HUES48 (cell line): ENCODE measurements at regions not wholly inside any gene's neighbourhood (a gene's known extent, or its start where the extent isn't known, plus 50 kb on each side); places are given as distances from the start of the nearest gene placed in this dataset.

Source experiments
- H3K27ac ChIP-seq: one replicate; pipeline ENCODE4 v1.7.0; 2013; ENCODE audit warnings: low read depth, low read length, inconsistent platforms
- H3K27me3 ChIP-seq: 2 replicates; pipeline ENCODE4 v1.6.1; 2013; ENCODE audit warnings: mild to moderate bottlenecking, low read length; ENCODE audit not compliant: control insufficient read depth, insufficient read depth
- H3K36me3 ChIP-seq: 2 replicates; pipeline ENCODE4 v1.6.1; 2013; ENCODE audit warnings: low read length; ENCODE audit not compliant: control insufficient read depth, insufficient read depth
- H3K4me1 ChIP-seq: 2 replicates; pipeline ENCODE4 v1.6.1; 2013; ENCODE audit warnings: mild to moderate bottlenecking, low read length; ENCODE audit not compliant: control insufficient read depth, insufficient read depth
- H3K4me3 ChIP-seq: 2 replicates; pipeline ENCODE4 v1.5.1; 2013; ENCODE audit warnings: mild to moderate bottlenecking, low read depth, low read length
- H3K9ac ChIP-seq: 2 replicates; pipeline ENCODE4 v1.6.1; 2013; ENCODE audit warnings: mild to moderate bottlenecking, low read depth, low read length, moderate library complexity
- H3K9me3 ChIP-seq: 2 replicates; pipeline ENCODE4 v1.6.1; 2013; ENCODE audit warnings: low read length; ENCODE audit not compliant: control insufficient read depth, insufficient read depth

GRCh38 chr4:11743976-11744375, 315.3 kb upstream of the HS3ST1 start:
- no peak overlapping the region for H3K27ac ChIP-seq
- no peak overlapping the region for H3K9ac ChIP-seq
- no peaks in the 10 kb centered on the region for H3K4me1 ChIP-seq
- H3K4me3 ChIP-seq, result no peak overlapping the region
- no peaks in the 10 kb centered on the region for H3K27me3 ChIP-seq
- H3K9me3 ChIP-seq, result no peaks in the 10 kb centered on the region
- no peaks in the 10 kb centered on the region for H3K36me3 ChIP-seq

GRCh38 chr4:11743236-11743635, 314.5 kb upstream of the HS3ST1 start:
- H3K9ac ChIP-seq, result no peak overlapping the region
- no peak overlapping the region for H3K27ac ChIP-seq
- H3K9me3 ChIP-seq, result 0 out of 2 replicates have a peak, but pooled peaks cover 3% of the 10 kb centered on the region
- H3K36me3 ChIP-seq, result no peaks in the 10 kb centered on the region
- no peak overlapping the region for H3K4me3 ChIP-seq
- H3K27me3 ChIP-seq, result no peaks in the 10 kb centered on the region
- no peaks in the 10 kb centered on the region for H3K4me1 ChIP-seq

GRCh38 chr4:11741190-11741652, 312.5 kb upstream of the HS3ST1 start:
- peak overlapping the region; percentile 7 for H3K27ac ChIP-seq
- H3K4me3 ChIP-seq, result no peak overlapping the region
- H3K4me1 ChIP-seq, result no peaks in the 10 kb centered on the region
- H3K27me3 ChIP-seq, result no peaks in the 10 kb centered on the region
- H3K9me3 ChIP-seq, result 0 out of 2 replicates have a peak, but pooled peaks cover 4% of the 10 kb centered on the region
- H3K9ac ChIP-seq, result no peak overlapping the region
- no peaks in the 10 kb centered on the region for H3K36me3 ChIP-seq

- no peak overlapping the region for H3K27ac ChIP-seq
- no peak overlapping the region for H3K9ac ChIP-seq
- H3K4me3 ChIP-seq, result no peak overlapping the region
- H3K36me3 ChIP-seq, result no peaks in the 10 kb centered on the region
- H3K9me3 ChIP-seq, result 0 out of 2 replicates have a peak, but pooled peaks cover 4% of the 10 kb centered on the region
- H3K4me1 ChIP-seq, result no peaks in the 10 kb centered on the region
- H3K27me3 ChIP-seq, result no peaks in the 10 kb centered on the region
Observed at GRCh38 chr4:11739992-11740391, 311.3 kb upstream of the HS3ST1 start.

- Histone ChIP-seq H3K27me3 (no peaks in the 10 kb centered on the region), H3K9ac (no peak overlapping the region), H3K36me3 (no peaks in the 10 kb centered on the region), H3K27ac (no peak overlapping the region), H3K4me1 (no peaks in the 10 kb centered on the region), H3K4me3 (no peak overlapping the region), H3K9me3 (0 out of 2 replicates have a peak, but pooled peaks cover 4% of the 10 kb centered on the region)
Observed at GRCh38 chr4:11736978-11737377, 308.3 kb upstream of the HS3ST1 start.

GRCh38 chr4:11735651-11736050, 307.0 kb upstream of the HS3ST1 start:
- Histone ChIP-seq H3K36me3 (no peaks in the 10 kb centered on the region), H3K9me3 (0 out of 2 replicates have a peak, but pooled peaks cover 4% of the 10 kb centered on the region), H3K27ac (no peak overlapping the region), H3K4me3 (no peak overlapping the region), H3K9ac (no peak overlapping the region), H3K4me1 (no peaks in the 10 kb centered on the region), H3K27me3 (no peaks in the 10 kb centered on the region)

- H3K27me3 ChIP-seq, result no peaks in the 10 kb centered on the region
Observed at GRCh38 chr4:11732155-11732554, 303.5 kb upstream of the HS3ST1 start.

GRCh38 chr4:11730545-11730944, 301.9 kb upstream of the HS3ST1 start:
- H3K27me3 ChIP-seq, result no peaks in the 10 kb centered on the region
- H3K36me3 ChIP-seq, result no peaks in the 10 kb centered on the region
- H3K9ac ChIP-seq, result no peak overlapping the region
- no peaks in the 10 kb centered on the region for H3K4me1 ChIP-seq
- no peak overlapping the region for H3K27ac ChIP-seq
- H3K4me3 ChIP-seq, result no peak overlapping the region
- no peaks in the 10 kb centered on the region for H3K9me3 ChIP-seq

More at GRCh38 chr4:11732155-11732554, 303.5 kb upstream of the HS3ST1 start:
- H3K9me3 ChIP-seq, result no peaks in the 10 kb centered on the region
- no peaks in the 10 kb centered on the region for H3K36me3 ChIP-seq
- H3K27ac ChIP-seq, result no peak overlapping the region
- no peak overlapping the region for H3K4me3 ChIP-seq
- no peaks in the 10 kb centered on the region for H3K4me1 ChIP-seq
- no peak overlapping the region for H3K9ac ChIP-seq

- Histone ChIP-seq H3K4me1 (no peaks in the 10 kb centered on the region), H3K9ac (no peak overlapping the region), H3K36me3 (no peaks in the 10 kb centered on the region), H3K4me3 (no peak overlapping the region), H3K27me3 (no peaks in the 10 kb centered on the region), H3K27ac (no peak overlapping the region), H3K9me3 (no peaks in the 10 kb centered on the region)
Observed at GRCh38 chr4:11729548-11729947, 300.9 kb upstream of the HS3ST1 start.

GRCh38 chr4:11727903-11728564, 299.3 kb upstream of the HS3ST1 start:
- no peaks in the 10 kb centered on the region for H3K27me3 ChIP-seq
- H3K4me3 ChIP-seq, result no peak overlapping the region
- H3K27ac ChIP-seq, result no peak overlapping the region
- H3K9ac ChIP-seq, result no peak overlapping the region
- no peaks in the 10 kb centered on the region for H3K36me3 ChIP-seq
- H3K4me1 ChIP-seq, result no peaks in the 10 kb centered on the region
- H3K9me3 ChIP-seq, result no peaks in the 10 kb centered on the region

- H3K4me3 ChIP-seq, result no peak overlapping the region
- H3K9me3 ChIP-seq, result no peaks in the 10 kb centered on the region
- H3K4me1 ChIP-seq, result no peaks in the 10 kb centered on the region
- no peak overlapping the region for H3K27ac ChIP-seq
- no peaks in the 10 kb centered on the region for H3K27me3 ChIP-seq
- no peaks in the 10 kb centered on the region for H3K36me3 ChIP-seq
- no peak overlapping the region for H3K9ac ChIP-seq
Observed at GRCh38 chr4:11724731-11725130, 296.0 kb upstream of the HS3ST1 start.
